Activated gamma-delta T cell treated with anti-CD3 and anti-CD28 coated beads, Interleukin-2, amount 50 U/mL, for 16 hours (primary cell): ENCODE measurements at regions not wholly inside any gene's neighbourhood (a gene's known extent, or its start where the extent isn't known, plus 50 kb on each side); places are given as distances from the start of the nearest gene placed in this dataset.

Experiments
- DNase-seq: peaks from one replicate; pipeline ENCODE4 v3.0.0-alpha.2; 2020; ENCODE audit warnings: low read depth

GRCh38 chr7:67764289-67764688 lies 767.7 kb downstream of the TYW1 start:
- DNase-seq = no peak

- DNase-seq = no peak
These were observed 769.0 kb downstream of the TYW1 start for GRCh38 chr7:67765481-67766175.

- DNase-seq = no peak
These were observed 770.3 kb downstream of the TYW1 start for GRCh38 chr7:67766906-67767410.

- no peak for DNase-seq
These were observed 775.4 kb downstream of the TYW1 start for GRCh38 chr7:67771846-67772605.

GRCh38 chr7:67773081-67773480 lies 776.4 kb downstream of the TYW1 start:
- no peak for DNase-seq

GRCh38 chr7:67777119-67777518 lies 780.5 kb downstream of the TYW1 start:
- no peak for DNase-seq

GRCh38 chr7:67781841-67782240 lies 785.2 kb downstream of the TYW1 start:
- DNase-seq = no peak

- DNase-seq = no peak
These were observed 789.4 kb downstream of the TYW1 start for GRCh38 chr7:67786021-67786420.

- no peak for DNase-seq
These were observed 792.0 kb downstream of the TYW1 start for GRCh38 chr7:67788669-67789068.

GRCh38 chr7:67791918-67792317 lies 795.3 kb downstream of the TYW1 start:
- DNase-seq = no peak

- DNase-seq = no peak
These were observed 797.9 kb downstream of the TYW1 start for GRCh38 chr7:67794544-67794943.

- DNase-seq = no peak
These were observed 807.2 kb downstream of the TYW1 start for GRCh38 chr7:67803789-67804188.

- no peak for DNase-seq
These were observed 809.4 kb downstream of the TYW1 start for GRCh38 chr7:67805921-67806471.

- DNase-seq = no peak
These were observed 811.2 kb downstream of the TYW1 start for GRCh38 chr7:67807826-67808225.

- DNase-seq = no peak
These were observed 813.0 kb downstream of the TYW1 start for GRCh38 chr7:67809586-67809985.

- DNase-seq = no peak
These were observed 817.1 kb downstream of the TYW1 start for GRCh38 chr7:67813621-67814292.

- DNase-seq = no peak
These were observed 820.8 kb downstream of the TYW1 start for GRCh38 chr7:67817481-67817880.

- no peak for DNase-seq
These were observed 824.5 kb downstream of the TYW1 start for GRCh38 chr7:67821116-67821515.

- DNase-seq = no peak
These were observed 826.7 kb downstream of the TYW1 start for GRCh38 chr7:67823345-67823744.

- DNase-seq = no peak
These were observed 828.7 kb downstream of the TYW1 start for GRCh38 chr7:67825356-67825755.

- DNase-seq = no peak
These were observed 845.3 kb downstream of the TYW1 start for GRCh38 chr7:67841896-67842295.

- DNase-seq = no peak
These were observed 845.9 kb downstream of the TYW1 start for GRCh38 chr7:67842571-67842970.
